Neural cell (in vitro differentiated cells): ENCODE measurements at regions not wholly inside any gene's neighbourhood (a gene's known extent, or its start where the extent isn't known, plus 50 kb on each side); places are given as distances from the start of the nearest gene placed in this dataset.

ENCODE experiments used
- H2AFZ ChIP-seq: fragments of 200-600, 300-800 bp; sonication (generic), shearing (Covaris generic); 2 replicates; pipeline ENCODE4 v1.6.0; 2014; ENCODE audit warnings: low read depth, mild to moderate bottlenecking, antibody characterized with exemption, low read length, moderate library complexity
- H3F3A ChIP-seq: fragments of 200-600 bp; shearing (Covaris generic); 2 replicates; pipeline ENCODE4 v1.6.1; 2016; ENCODE audit warnings: mild to moderate bottlenecking, moderate library complexity, mixed read lengths, antibody characterized with exemption, low read length; ENCODE audit not compliant: insufficient read depth, poor library complexity, severe bottlenecking
- H3K27ac ChIP-seq: fragments of 200-600, 300-800 bp; sonication (generic), shearing (Covaris generic); 2 replicates; pipeline ENCODE4 v1.5.1; 2014; ENCODE audit warnings: mild to moderate bottlenecking, low read length, moderate library complexity
- H3K27me3 ChIP-seq: fragments of 300-800, 200-600 bp; sonication (generic), shearing (Covaris generic); 2 replicates; pipeline ENCODE4 v1.6.0; 2014; ENCODE audit warnings: mild to moderate bottlenecking, low read depth, low read length, moderate library complexity; ENCODE audit not compliant: insufficient read depth
- H3K36me3 ChIP-seq: fragments of 300-800, 200-600 bp; sonication (generic), shearing (Covaris generic); 2 replicates; pipeline ENCODE4 v1.5.1; 2014; ENCODE audit warnings: mild to moderate bottlenecking, antibody characterized with exemption, low read length, moderate library complexity; ENCODE audit not compliant: insufficient read depth
- H3K4me2 ChIP-seq: fragments of 300-800, 200-600 bp; sonication (generic), shearing (Covaris generic); 2 replicates; pipeline ENCODE4 v1.6.0; 2014; ENCODE audit warnings: mild to moderate bottlenecking, low read length
- H3K4me3 ChIP-seq: fragments of 300-800, 200-600 bp; sonication (generic), shearing (Covaris generic); 2 replicates; pipeline ENCODE4 v1.5.1; 2014; ENCODE audit warnings: mild to moderate bottlenecking, low read length, moderate library complexity
- H3K79me2 ChIP-seq: fragments of 200-600 bp; shearing (Covaris generic); replicated peaks from 2 replicates; pipeline ENCODE4 v1.6.0; 2014; ENCODE audit warnings: mild to moderate bottlenecking, low read length, moderate library complexity; ENCODE audit not compliant: insufficient read depth
- H3K9ac ChIP-seq: fragments of 300-800, 200-600 bp; sonication (generic), shearing (Covaris generic); 2 replicates; pipeline ENCODE4 v1.6.1; 2016; ENCODE audit warnings: mild to moderate bottlenecking, low read length, mixed read lengths
- H3K9me2 ChIP-seq: fragments of 200-600 bp; shearing (Covaris generic); 2 replicates; pipeline ENCODE4 v1.6.1; 2016; ENCODE audit warnings: mild to moderate bottlenecking, low read length, mixed read lengths; ENCODE audit not compliant: insufficient read depth
- H3K9me3 ChIP-seq: fragments of 200-600, 300-800 bp; sonication (generic), shearing (Covaris generic); 2 replicates; pipeline ENCODE4 v1.6.1; 2016; ENCODE audit warnings: mild to moderate bottlenecking, mixed run types, low read length, moderate library complexity, mixed read lengths
- H4K20me1 ChIP-seq: fragments of 200-600 bp; shearing (Covaris generic); 2 replicates; pipeline ENCODE4 v1.6.1; 2016; ENCODE audit warnings: mild to moderate bottlenecking, mixed run types; ENCODE audit not compliant: insufficient read depth
- CTCF ChIP-seq: fragments of 450-650 bp; IDR thresholded peaks from 2 replicates; pipeline ENCODE4 v1.5.1; 2014; ENCODE audit warnings: antibody characterized with exemption, mild to moderate bottlenecking, moderate library complexity; ENCODE audit not compliant: poor library complexity, severe bottlenecking
- EP300 ChIP-seq: fragments of 450-650 bp; conservative IDR thresholded peaks from 2 replicates; pipeline ENCODE4 v1.6.1; 2014; ENCODE audit warnings: antibody characterized with exemption, mild to moderate bottlenecking, moderate library complexity; ENCODE audit not compliant: poor library complexity, severe bottlenecking
- EZH2 ChIP-seq: fragments of 200-600, 300-800 bp; shearing (Covaris generic), sonication (generic); IDR thresholded peaks from 2 replicates; pipeline ENCODE4 v1.6.1; 2014; ENCODE audit warnings: antibody characterized with exemption, low read length, borderline replicate concordance, mild to moderate bottlenecking; ENCODE audit not compliant: insufficient read depth, poor library complexity, severe bottlenecking
- MXI1 ChIP-seq: fragments of 450-650 bp; conservative IDR thresholded peaks from 2 replicates; pipeline ENCODE4 v1.6.1; 2014; ENCODE audit warnings: antibody characterized with exemption, mild to moderate bottlenecking; ENCODE audit not compliant: poor library complexity, severe bottlenecking
- POLR2AphosphoS5 ChIP-seq: IDR thresholded peaks from 2 replicates; pipeline ENCODE4 v1.6.1; 2012
- RAD21 ChIP-seq: fragments of 450-650 bp; conservative IDR thresholded peaks from 2 replicates; pipeline ENCODE4 v1.6.1; 2014; ENCODE audit warnings: antibody characterized with exemption, mild to moderate bottlenecking, moderate library complexity
- REST ChIP-seq: IDR thresholded peaks from 2 replicates; pipeline ENCODE4 v1.6.1; 2012; ENCODE audit warnings: borderline replicate concordance
- SMC3 ChIP-seq: fragments of 450-650 bp; conservative IDR thresholded peaks from 2 replicates; pipeline ENCODE4 v1.6.1; 2014; ENCODE audit warnings: antibody characterized with exemption, mild to moderate bottlenecking, moderate library complexity; ENCODE audit not compliant: poor library complexity
- TAF1 ChIP-seq: IDR thresholded peaks from 2 replicates; pipeline ENCODE4 v1.6.1; 2012; ENCODE audit warnings: low read depth

- Histone ChIP-seq H3K27me3 (no peaks in the 10 kb centered on the region), H3K36me3 (no peaks in the 10 kb centered on the region), H3K4me3 (no peak overlapping the region), H2AFZ (no peak overlapping the region), H3K9ac (no peak overlapping the region), H3F3A (no peaks in the 10 kb centered on the region), H3K9me2 (no peaks in the 10 kb centered on the region), H3K9me3 (no peaks in the 10 kb centered on the region), H4K20me1 (no peaks in the 10 kb centered on the region), H3K27ac (no peak overlapping the region), H3K79me2 (no peaks in the 10 kb centered on the region), H3K4me2 (no peak overlapping the region)
- TF ChIP-seq EZH2 (no peak), REST (no peak), SMC3 (no peak), EP300 (no peak), RAD21 (no peak), CTCF (no peak), POLR2AphosphoS5 (no peak), MXI1 (no peak), TAF1 (no peak)
Observed at GRCh38 chr12:91561958-91562325, 379.3 kb upstream of the DCN start.

GRCh38 chr12:91561301-91561957, 378.8 kb upstream of the DCN start:
- no peak for TF ChIP-seq POLR2AphosphoS5
- no peak for TF ChIP-seq SMC3
- TF ChIP-seq REST, result no peak
- TF ChIP-seq TAF1, result no peak
- TF ChIP-seq MXI1, result no peak
- TF ChIP-seq EP300, result no peak
- no peak for TF ChIP-seq RAD21
- no peak for TF ChIP-seq EZH2
- no peak for TF ChIP-seq CTCF

More at GRCh38 chr12:91561301-91561957, 378.8 kb upstream of the DCN start:
- H3K4me2 ChIP-seq, result no peak overlapping the region
- H3K9ac ChIP-seq, result no peak overlapping the region
- H3K27me3 ChIP-seq, result no peaks in the 10 kb centered on the region
- H3F3A ChIP-seq, result no peaks in the 10 kb centered on the region
- no peak overlapping the region for H3K4me3 ChIP-seq
- H4K20me1 ChIP-seq, result no peaks in the 10 kb centered on the region
- H2AFZ ChIP-seq, result no peak overlapping the region
- no peaks in the 10 kb centered on the region for H3K9me2 ChIP-seq
- H3K9me3 ChIP-seq, result no peaks in the 10 kb centered on the region
- H3K36me3 ChIP-seq, result no peaks in the 10 kb centered on the region
- H3K79me2 ChIP-seq, result no peaks in the 10 kb centered on the region
- no peak overlapping the region for H3K27ac ChIP-seq
